Stimulated activated CD4-positive, alpha-beta T cell treated with anti-CD3 and anti-CD28 coated beads, Interleukin-4, amount 100 ng/mL, for 48 hours (primary cell): ENCODE measurements at regions not wholly inside any gene's neighbourhood (a gene's known extent, or its start where the extent isn't known, plus 50 kb on each side); places are given as distances from the start of the nearest gene placed in this dataset.

Experiments used
- DNase-seq, 2 donors: peaks; one replicate each; pipeline ENCODE4 v3.0.0-alpha.2; 2020; ENCODE audit warnings: low read depth in 2 of 2

DNA sequence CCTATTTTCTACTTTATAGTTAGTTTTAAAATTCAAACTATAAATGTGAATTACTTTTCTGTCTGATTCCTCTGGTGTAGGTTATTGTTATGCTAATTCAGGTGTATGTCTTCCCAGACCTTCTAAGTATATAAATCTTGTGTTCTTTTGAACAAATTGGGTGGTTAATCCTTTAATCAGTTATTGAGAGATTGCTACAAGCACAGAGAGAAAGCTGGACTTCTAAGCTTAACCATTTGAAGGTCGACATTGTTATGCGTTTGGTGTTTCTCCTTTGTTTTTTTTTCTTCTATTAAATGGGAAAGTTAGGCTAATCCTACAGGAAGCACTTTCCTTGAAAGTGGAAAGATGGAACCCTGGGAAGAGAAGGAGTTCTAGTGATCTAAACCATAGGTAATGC is 592.6 kb downstream of the SLC4A3 start:
- DNase-seq: no peak

DNA sequence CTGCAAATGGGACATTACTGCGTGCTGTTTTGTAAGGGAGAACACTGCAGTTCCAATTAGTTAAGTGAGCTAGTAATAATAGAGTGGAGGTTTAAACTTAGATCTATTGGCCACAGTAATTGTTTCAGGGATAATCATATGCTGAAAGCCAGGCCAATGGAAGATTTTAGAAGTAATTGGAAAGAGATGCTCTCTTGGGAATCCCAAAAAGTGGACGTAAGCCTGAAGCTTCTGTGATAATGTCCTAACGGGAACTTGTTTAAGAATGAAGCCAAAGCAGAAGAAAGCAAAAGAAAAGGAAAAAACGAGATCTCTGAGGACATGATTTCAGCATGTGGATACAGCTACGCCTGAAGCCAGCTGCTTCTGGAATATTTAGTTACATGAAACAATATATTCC is 594.6 kb downstream of the SLC4A3 start:
- DNase-seq: no peak

DNA sequence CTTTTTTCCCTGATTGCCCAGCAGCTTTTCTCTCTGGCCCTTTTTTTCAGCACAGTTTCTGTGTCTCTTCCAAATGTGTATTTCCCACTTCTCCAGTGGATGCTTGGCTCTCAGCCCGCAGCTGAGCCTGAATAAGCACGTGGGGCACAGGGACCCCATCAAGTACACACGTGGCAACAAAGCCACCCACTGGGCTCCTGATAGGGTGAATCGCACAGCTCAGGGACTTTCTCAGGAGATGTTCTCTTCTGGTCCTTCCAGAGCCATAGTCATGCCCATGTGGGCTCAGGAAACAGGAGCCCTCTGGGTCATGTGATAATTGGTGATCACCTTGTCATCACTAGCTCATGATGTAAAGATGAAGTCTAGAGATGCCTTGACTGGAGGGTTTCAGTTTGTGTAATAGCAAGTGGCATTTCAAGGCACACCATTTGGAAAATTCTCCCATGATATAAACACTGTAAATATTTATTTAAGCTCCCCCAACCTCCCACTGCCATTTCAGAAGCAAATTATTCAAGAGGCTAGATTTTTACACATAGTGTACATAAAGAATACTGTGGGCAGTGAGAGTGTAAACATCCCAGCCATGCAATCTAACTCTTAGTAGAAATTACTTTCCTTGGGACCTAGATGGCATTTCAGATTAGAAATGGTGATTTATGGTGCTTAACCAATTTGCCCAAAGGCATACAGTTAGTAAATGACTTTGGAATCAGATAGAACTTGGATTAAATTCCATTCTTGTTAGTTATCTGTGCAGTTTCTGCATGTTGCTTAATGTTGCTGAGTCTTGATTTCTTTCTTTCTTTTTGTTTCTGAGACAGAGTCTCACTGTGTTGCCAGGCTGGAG is 597.5 kb downstream of the SLC4A3 start:
- no peak for DNase-seq

DNA sequence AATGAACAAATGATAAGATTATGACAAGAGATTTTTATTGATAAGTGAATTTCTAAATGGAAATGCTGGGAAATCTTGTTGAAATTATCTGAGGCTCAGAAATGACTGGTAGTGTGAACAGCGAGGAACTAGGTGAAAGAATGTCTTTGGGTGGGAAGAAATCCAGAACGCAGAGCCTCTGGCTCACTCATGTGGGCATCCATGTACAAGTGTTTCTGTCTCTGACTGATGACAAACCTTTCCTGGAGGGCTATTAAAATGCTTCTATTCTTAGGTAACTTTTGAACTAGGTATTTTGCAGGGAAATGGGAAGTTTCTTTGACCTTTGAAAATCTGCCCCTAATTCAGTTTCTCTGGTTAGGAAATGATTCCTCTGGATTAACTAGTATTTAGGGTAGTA is 598.6 kb downstream of the SLC4A3 start:
- no peak for DNase-seq

DNA sequence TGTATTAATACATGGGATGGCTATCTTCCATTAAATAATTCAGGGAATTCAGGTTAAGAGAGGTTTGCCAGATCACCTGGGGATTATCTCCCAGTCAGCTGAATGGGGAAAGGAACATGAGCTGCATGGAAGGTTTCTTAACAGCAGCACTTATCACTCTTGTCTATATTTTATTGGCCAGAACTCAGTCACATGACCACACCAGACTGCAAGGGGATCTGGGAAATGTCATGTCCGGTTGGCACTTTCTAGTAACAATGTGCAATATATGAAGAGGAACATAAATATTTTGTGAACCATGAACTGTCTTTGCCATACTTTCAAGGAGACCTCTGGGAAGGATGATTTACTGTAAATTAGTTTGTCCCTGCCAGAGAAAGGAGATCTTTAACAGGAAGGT is 599.1 kb downstream of the SLC4A3 start:
- no peak for DNase-seq

DNA sequence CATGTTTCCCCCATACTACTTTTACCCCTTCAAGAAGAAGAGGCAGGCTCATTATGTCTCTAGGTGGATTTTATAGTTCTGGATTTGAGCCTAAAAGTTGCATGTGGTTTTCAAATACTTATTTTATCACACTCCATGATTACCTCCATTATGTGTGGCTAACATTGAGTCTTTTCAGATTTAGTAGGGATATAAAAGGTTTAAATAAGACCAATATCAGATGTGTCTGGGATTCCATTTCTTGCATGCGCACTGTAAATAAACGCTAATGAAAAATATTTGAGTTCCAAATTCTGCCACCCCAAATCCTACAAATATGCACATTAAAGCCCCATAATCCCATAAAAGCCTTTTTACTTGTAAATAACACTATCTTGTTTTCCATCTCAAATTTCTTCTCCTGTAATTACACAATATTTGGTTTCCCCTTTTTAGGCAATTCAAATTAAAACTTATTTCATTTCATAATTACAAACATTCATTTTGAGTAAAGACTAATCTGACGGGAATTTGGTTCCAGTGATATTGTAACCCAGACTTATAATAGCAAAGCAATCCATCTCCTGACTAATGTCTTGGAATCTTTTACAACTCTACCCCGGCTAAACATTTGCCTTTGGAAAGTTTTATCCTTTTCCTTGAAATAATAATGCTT is 600.0 kb downstream of the SLC4A3 start:
- DNase-seq: no peak

DNA sequence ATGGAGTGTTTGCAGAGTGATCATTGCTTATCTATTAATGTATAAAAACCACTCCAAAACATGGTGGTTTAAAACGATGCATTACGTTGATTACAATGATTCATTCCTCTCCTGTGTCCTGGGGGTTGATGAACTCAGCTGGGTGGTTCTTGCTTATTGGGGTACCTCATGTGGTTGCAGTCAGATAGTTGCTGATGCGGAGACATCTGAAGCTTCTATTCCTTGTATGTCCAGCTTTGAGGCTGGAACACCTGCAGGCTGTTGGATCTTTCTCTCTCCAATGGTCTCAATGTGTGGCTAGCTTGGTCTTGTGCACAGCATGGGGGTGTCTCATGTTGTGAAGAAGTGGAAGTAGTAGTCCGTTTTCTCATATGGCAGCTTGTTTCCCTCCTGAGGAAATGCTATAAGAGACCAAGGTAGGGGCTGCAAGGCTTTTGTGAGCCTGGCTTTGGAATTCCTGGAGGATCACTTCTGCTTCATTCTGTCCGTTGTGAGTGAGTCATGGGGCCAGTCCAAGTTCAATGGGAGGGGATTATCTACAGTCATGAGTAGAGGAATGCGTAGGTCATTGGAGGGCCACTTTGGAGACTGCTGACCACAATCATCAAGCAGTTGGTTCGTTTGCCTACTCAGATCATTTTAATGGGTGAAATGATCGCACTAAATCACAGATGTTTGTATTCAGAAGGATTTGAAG is 601.0 kb downstream of the SLC4A3 start:
- no peak for DNase-seq

DNA sequence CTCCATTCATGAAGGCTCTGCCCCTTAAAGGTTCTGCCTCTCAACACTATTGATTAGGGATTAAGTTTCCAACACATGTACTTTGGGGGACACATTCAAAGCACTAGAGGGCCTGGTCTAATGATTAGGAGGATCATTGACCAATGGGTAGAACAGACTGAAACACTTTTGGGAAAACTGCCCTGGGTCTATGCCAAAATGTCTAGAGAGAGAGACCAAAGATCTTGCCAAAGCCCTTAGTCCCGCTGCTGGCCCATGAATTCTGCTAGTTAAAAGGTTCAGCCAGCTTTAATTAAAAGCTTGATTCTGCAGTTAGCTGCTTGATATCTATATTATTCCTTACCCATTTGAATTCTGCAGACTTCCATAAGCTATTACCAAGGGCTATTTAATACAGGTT is 613.2 kb downstream of the SLC4A3 start:
- DNase-seq: no peak

DNA sequence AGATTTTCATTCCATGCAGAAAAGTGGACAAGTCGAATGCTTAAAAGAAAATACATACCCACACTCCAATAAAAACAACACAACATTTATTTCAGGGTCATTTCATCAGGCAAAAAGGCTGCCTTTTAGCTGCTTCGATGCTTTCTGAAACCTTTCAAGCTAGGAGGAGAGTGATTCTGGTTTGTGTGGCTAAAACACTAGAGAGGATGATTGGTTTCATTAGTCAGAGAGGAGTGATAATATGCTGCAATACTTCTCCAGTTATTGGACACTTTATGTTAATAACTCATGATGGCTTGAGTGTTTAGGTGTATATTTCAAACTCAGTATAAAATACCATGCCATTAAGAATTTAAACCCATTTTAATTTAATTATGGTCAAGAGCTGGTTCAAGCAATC is 614.0 kb downstream of the SLC4A3 start:
- DNase-seq: no peak

DNA sequence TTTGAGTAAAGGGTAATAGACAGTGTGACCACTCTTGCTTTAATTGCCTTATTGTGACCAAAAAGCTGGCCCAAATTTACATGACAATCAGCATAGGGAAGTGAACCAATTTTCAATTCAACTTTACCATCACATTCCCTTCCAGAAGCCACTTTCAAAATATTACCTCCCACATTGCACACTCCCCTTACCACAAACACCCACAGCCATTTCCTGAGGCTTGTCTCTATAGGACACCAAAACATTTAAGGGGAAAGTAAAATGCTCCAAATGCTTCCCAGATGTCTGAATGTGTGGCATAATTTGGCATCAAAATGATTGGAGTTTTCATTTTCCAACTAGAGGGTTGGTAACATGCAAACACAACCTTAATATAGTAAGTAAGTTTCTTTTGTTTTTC is 616.1 kb downstream of the SLC4A3 start:
- no peak for DNase-seq

DNA sequence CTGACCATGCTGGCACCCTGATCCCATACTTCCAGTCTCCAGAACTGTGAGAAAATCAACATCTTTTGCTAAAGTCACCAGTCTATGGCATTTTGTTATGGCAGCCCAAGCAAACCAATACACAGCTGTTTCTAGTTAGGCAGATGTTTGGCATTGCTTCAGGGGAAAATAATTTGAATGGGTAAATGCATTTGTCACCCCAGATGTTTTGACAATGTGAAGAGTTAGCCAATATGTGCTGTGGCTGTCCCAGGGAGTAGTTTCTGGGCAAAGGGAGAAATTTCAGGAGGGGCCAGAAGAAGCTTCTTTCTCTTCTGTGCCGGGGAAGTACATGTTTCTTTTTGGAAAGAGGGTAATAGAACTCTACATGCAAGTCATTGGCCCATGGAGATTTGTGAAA is 619.0 kb downstream of the SLC4A3 start:
- no peak for DNase-seq

DNA sequence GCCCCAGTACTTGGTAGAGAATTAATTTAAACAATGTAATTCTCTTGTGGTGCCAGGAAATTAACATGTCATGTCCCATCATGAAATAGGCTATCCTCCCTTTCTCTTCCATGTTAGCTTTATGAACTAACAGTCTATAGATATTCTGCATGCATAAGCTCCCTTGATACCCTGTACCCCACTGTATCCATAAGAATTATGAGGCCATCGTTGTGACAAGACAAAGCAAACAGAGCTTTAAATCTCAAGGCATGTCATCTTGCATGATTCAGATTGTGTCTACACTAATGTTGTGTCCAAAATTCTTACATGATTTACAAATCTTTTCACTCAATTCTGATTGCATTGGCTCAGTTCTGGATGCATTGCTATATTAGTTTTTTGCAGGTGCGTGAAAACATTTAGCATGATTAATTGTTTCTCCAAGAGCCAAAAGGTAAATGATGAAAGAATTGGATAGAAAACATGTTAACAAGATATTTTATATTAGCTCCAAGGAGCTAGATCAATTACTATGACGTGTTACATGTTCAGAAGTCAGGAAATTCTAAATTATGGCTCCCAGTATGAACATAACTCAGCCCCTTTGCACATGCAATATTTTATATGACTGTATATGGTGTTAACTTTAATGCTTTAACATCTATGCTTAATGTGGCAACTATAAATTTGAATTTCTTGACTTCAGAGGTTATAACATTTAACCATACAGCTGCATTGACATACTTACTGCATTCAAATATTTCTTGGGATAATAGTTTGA is 620.3 kb downstream of the SLC4A3 start:
- DNase-seq: no peak

DNA sequence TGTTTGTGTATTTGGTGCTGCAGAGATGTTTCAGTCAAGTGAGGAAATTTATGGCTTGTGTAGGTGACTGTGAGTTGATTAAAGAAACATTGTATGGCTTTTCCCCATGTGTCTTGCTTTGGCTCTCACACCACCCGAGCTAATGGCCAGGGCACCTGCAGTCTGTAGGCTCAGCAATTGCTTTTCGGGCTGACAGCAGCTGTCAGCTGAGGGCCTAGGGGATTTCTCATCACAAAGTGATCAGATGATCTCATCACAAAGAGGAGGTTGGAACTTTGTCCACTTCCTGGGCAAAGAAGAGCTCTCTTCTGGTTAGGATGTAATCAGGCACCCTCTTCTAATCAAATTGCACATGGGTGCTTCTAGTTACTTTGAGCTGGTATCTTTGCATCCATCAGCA is 632.2 kb downstream of the SLC4A3 start:
- DNase-seq: no peak

DNA sequence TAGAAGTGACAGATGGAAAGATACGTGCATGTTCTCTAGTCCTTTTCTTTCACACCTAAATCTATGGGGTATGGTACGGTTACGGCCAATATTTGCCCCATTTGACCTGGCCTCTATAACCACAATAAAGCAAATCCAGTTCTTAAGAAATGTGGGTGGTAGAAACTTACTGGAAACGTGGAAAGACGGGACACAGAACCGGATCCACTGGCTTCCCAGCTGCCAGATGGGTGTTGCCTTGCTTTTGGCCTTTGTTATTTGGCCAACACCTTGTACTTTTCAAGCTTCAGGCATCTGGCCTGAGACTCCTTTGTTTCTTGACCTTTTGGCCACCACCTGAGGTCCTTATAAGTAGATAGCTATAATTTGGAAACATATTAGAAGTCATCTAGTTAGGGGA is 635.9 kb downstream of the SLC4A3 start:
- no peak for DNase-seq

DNA sequence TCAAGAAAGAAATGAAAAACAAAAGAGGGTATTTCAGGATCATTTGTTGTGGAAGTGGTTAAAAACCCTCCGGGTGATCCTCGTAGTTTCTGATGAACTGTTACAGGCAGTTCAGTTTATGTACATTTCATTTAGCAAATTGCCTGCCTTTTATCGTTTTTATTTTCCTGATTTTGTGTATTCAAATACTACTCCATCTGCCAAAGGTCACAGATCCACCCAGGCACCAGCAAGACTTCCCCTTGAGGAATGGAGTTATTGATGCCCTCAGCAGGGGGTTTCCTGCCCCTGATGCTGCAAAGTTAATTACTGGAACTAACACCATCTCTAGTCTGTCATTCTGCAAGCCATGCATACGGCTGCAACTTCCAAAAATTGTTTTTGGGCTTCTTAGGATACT is 641.9 kb downstream of the SLC4A3 start:
- no peak for DNase-seq

DNA sequence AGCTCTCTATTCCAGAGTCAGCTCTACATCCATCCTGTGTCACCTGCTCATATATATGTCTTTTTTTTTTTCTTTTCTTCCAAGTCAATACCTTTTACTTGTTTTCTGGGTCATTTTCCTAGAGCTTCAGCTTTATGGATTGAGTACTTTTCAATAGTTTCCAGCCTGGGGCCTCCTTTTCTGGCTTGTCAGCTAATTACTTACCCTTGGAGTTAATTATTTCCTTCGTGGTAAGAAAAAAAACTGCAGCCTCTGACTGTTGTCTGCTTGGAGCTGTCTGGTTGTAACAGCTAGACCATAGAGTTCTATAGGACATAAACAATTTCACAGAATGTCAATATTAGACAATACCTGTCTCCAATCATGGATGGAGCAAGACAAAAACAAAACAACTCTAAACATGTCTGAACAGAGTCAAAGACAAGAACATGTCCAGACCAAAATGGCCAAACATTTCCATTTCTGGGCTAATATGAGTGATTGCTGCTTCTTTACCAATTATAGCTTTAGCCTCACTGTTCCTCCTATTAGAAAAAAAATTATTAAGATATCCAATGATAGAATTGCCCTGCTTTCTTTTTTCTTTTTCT is 643.1 kb downstream of the SLC4A3 start:
- DNase-seq: no peak

DNA sequence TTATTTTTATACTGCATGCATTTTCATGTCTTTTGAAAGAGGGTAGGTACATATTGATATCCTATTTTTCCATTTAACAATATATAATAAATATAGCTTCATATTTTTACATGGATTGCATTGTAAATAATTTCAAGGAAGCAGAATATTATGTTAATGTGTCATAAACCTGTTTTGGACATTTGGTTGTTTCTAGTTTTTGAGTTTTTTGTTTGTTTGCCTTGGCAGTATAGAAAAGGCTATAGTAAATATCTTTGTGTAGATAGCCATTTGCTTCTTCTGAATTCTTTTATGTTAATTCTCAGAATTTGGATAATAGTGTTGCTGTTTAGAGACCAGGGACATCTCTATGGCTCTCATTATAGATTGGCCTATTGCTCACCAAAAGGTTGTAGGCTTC is 645.2 kb downstream of the SLC4A3 start:
- DNase-seq: no peak

DNA sequence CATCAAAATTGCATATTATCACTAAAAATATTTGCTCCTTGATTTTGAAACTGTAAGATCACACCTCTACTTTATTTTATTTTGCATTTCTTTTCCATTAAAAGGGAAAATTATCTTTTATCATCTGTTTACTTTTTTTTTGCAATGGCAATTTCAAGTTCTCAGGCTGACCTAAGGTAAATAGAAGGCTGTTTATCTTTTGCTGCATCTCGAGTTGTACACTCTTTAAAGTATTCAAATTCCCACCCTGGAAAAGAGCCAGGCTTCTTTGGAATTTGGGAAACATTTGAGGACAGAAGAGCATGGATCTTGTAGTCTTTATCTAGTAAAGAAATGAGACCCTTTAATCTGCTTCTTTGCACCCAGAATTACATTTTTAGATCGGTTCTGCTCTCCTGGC is 645.7 kb downstream of the SLC4A3 start:
- DNase-seq: no peak

DNA sequence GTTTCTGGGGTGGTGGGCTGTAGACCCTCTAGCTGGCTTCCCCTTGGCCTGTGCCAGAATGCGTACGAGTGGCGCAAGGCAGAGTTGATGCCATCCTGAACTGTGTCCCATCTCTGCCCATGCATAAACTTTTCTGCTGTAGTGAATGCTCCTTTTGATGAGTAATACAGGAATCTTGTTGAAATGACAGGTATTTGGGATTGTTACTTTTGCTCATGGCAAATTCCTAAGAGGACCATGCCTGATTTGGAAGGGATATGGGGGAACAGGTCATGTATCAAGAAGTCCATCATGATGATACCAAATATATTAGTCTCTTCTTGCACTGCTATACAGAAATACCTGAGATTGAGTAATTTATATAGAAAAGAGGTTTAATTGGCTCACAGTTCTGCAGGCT is 648.0 kb downstream of the SLC4A3 start:
- DNase-seq: no peak

DNA sequence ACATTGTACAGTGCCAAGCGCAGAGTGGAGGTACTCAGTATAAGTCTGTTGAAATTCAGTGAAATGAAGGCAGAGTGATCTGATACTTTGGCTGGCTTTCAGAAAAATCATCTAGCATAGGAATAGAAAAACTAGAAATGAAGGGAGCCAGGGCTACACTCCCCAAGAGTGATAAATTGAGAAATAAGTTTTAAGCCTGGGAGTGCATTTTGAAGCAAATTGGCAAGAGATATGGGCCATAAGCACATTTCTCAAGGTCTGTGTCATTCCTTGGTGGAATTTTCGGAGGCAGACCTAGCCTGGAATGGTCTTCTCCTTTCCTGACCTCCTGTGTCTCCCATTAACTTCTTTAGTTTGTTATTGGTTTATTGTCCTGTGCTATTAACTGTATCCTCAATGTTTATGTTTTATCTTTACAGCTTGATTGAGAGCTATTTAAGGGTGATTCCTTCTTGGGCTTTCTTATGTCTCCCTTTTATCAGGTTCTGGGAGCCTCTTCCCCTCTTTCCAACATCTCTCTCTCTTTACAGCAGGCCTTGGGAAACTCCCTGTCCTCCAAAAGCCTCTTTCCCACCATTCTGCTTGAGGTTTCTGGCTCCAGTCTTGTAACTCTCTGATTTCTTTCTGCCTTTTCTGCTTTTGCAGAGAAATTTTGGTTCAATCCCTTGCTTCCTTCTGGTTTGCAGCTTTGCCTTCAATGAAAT is 649.5 kb downstream of the SLC4A3 start:
- no peak for DNase-seq

DNA sequence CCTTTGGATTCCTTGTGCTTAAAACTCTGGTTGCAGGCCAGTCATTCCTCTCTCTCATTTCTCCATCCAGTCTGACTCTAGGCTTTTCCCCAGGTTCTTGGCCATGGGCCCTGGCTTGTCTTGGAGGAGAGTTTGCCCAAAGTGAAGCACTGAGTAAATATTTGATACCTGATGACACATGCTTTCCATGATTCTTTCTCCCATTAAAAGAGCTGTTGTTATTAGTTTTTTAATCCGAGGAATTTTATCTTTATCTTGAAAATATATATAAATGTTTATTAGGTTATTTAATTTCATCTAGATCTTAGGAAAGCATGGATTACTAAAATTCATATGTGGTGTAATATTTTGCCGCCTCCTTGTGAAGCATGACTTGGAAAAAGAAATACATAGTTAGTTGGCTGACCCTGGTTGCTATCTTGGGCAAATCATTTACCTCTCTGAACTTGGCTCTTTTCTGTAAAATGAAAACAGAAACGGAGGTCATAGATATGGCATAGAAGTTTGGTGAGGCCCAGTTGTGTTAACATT is 650.1 kb downstream of the SLC4A3 start:
- DNase-seq: no peak
